GM23338 (cell line): ENCODE measurements at regions not wholly inside any gene's neighbourhood (a gene's known extent, or its start where the extent isn't known, plus 50 kb on each side); places are given as distances from the start of the nearest gene placed in this dataset.

ENCODE experiments used
- CREB1 ChIP-seq: fragments of 250-450 bp; sonication (Bioruptor Pico); IDR thresholded peaks from 2 replicates; pipeline ENCODE4 v1.5.0; 2020; ENCODE audit warnings: low read depth, mild to moderate bottlenecking, moderate library complexity
- ETS1 ChIP-seq: IDR thresholded peaks from 2 replicates; pipeline ENCODE4 v1.6.1; 2016; ENCODE audit warnings: antibody characterized with exemption
- EZH2 ChIP-seq: fragments of 200-600 bp; sonication (generic); IDR thresholded peaks from one replicate; pipeline ENCODE4 v1.8.0; 2017; ENCODE audit warnings: antibody characterized with exemption, mild to moderate bottlenecking, low read depth; ENCODE audit not compliant: unreplicated experiment
- EZH2phosphoT487 ChIP-seq: fragments of 200-600 bp; sonication (generic); IDR thresholded peaks from one replicate; pipeline ENCODE4 v1.8.1; 2018; ENCODE audit warnings: antibody characterized with exemption; ENCODE audit not compliant: unreplicated experiment
- JUNB ChIP-seq: IDR thresholded peaks from one replicate; pipeline ENCODE4 v1.6.1; 2016; ENCODE audit warnings: antibody characterized with exemption; ENCODE audit not compliant: unreplicated experiment
- NANOG ChIP-seq: IDR thresholded peaks from 2 replicates; pipeline ENCODE4 v1.6.1; 2016; ENCODE audit warnings: antibody characterized with exemption, borderline replicate concordance
- POLR2AphosphoS5 ChIP-seq: IDR thresholded peaks from 2 replicates; pipeline ENCODE4 v1.6.1; 2016; ENCODE audit warnings: antibody characterized with exemption, low read depth
- REST ChIP-seq: IDR thresholded peaks from one replicate; pipeline ENCODE4 v1.6.1; 2018; ENCODE audit warnings: antibody characterized with exemption; ENCODE audit not compliant: unreplicated experiment
- STAT1 ChIP-seq: IDR thresholded peaks from one replicate; pipeline ENCODE4 v1.6.1; 2016; ENCODE audit warnings: antibody characterized with exemption; ENCODE audit not compliant: unreplicated experiment
- ZNF114 ChIP-seq: fragments of 250-450 bp; sonication (Bioruptor Pico); IDR thresholded peaks from 2 replicates; pipeline ENCODE4 v1.5.0; 2020; ENCODE audit warnings: mild to moderate bottlenecking, moderate library complexity
- ZNF331 ChIP-seq: fragments of 250-450 bp; sonication (Bioruptor Pico); IDR thresholded peaks from 2 replicates; pipeline ENCODE4 v1.5.0; 2020; ENCODE audit warnings: low read depth, mild to moderate bottlenecking, moderate library complexity
- TF ChIP-seq, protein P1 (sequence below), 2 experiments: fragments of 200-600 bp in 1 of 2; sonication (generic) in 1 of 2; conservative IDR thresholded peaks; 2 replicates each; pipeline versions ENCODE4 v1.5.1 to v1.6.1; 2016 to 2017; ENCODE audit warnings: antibody characterized with exemption in 2 of 2, low read depth in 2 of 2, mild to moderate bottlenecking in 2 of 2, moderate library complexity in 1 of 2

DNA sequence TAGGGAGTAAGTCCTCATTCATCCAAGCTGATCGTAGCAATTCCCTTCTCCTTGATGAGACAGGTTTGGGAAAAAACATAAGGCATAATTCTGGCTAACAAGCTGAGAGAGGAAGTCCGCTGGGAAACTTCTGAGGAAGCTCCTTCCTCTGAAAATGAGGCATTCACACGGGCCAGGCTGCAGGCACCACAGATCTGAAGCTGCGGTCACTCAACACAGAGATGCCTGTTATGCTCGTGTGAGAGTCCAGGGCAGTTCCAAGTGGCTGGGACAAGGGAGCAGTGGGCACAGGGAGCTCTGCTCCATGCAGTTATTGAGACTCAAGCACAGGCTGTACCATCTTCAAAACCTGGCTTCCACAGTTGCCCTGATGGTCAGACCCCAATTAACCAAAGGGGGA is 200.9 kb upstream of the ID2 start:
- TF ChIP-seq REST (no peak), POLR2AphosphoS5 (no peak), ETS1 (no peak), EZH2 (no peak), JUNB (no peak), NANOG (no peak), EZH2phosphoT487 (no peak), STAT1 (no peak), ZNF331 (no peak), ZNF114 (no peak), CREB1 (CRISPR knock-in tag) (no peak)
- TF ChIP-seq, protein P1, sequence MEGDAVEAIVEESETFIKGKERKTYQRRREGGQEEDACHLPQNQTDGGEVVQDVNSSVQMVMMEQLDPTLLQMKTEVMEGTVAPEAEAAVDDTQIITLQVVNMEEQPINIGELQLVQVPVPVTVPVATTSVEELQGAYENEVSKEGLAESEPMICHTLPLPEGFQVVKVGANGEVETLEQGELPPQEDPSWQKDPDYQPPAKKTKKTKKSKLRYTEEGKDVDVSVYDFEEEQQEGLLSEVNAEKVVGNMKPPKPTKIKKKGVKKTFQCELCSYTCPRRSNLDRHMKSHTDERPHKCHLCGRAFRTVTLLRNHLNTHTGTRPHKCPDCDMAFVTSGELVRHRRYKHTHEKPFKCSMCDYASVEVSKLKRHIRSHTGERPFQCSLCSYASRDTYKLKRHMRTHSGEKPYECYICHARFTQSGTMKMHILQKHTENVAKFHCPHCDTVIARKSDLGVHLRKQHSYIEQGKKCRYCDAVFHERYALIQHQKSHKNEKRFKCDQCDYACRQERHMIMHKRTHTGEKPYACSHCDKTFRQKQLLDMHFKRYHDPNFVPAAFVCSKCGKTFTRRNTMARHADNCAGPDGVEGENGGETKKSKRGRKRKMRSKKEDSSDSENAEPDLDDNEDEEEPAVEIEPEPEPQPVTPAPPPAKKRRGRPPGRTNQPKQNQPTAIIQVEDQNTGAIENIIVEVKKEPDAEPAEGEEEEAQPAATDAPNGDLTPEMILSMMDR (conservative IDR thresholded peaks at IDR 0.05; ENCODE audit: low read depth in 2 of 2) = no peak
